ENCODE measurements at regions not wholly inside any gene's neighbourhood (a gene's known extent, or its start where the extent isn't known, plus 50 kb on each side); places are given as distances from the start of the nearest gene placed in this dataset.

GRCh38 chr5:160175438-160176218 is 53.7 kb upstream of the FABP6 start:
- Histone ChIP-seq H3K27me3 (ENCODE audit: insufficient read depth in 3 of 3, low read length in 2 of 3) (no peaks in the 10 kb centered on the region), H3K27ac (no peak overlapping the region), H3K4me3 (no peak overlapping the region), H3K36me3 (ENCODE audit: insufficient read depth in 1 of 2, low read depth in 1 of 2) (no peaks in the 10 kb centered on the region), H3K4me1 (no peaks in the 10 kb centered on the region), H3K9me3 (no peaks in the 10 kb centered on the region)
- intact Hi-C loops (cut with DNase I): no loop called here
- WGBS, 3 donors: 35 to 43% (median 39%) methylated on average over 18 of the region's 18 CpGs
- DNase-seq (peak; percentile 44 to 62), ATAC-seq (peak; percentile 51 to 70 (median 61))
- TF ChIP-seq CTCF (IDR thresholded peaks at IDR 0.05): no peak

GRCh38 chr5:160174780-160175437 is 54.4 kb upstream of the FABP6 start:
- Histone ChIP-seq H3K4me3 (no peak overlapping the region), H3K36me3 (ENCODE audit: insufficient read depth in 1 of 2, low read depth in 1 of 2) (no peaks in the 10 kb centered on the region), H3K27me3 (ENCODE audit: insufficient read depth in 3 of 3, low read length in 2 of 3) (no peaks in the 10 kb centered on the region), H3K27ac (no peak overlapping the region), H3K4me1 (no peaks in the 10 kb centered on the region), H3K9me3 (no peaks in the 10 kb centered on the region)
- ATAC-seq (peak in 1 of 4 donors; percentile 16), DNase-seq (no peak)
- WGBS, 3 donors: 68 to 77% (median 69%) methylated on average over 4 of the region's 4 CpGs
- intact Hi-C loops (cut with DNase I): no loop called here
- TF ChIP-seq CTCF (IDR thresholded peaks at IDR 0.05): no peak

- intact Hi-C loops (cut with DNase I): no loop called here
- Histone ChIP-seq H3K4me3 (no peak overlapping the region), H3K4me1 (no peaks in the 10 kb centered on the region), H3K27ac (no peak overlapping the region), H3K27me3 (ENCODE audit: insufficient read depth in 3 of 3, low read length in 2 of 3) (no peaks in the 10 kb centered on the region), H3K36me3 (ENCODE audit: insufficient read depth in 1 of 2, low read depth in 1 of 2) (no peaks in the 10 kb centered on the region), H3K9me3 (no peaks in the 10 kb centered on the region)
- 77 to 81% (median 80%) methylated on average over 5 of the region's 5 CpGs for WGBS, 3 donors
- no peak for ATAC-seq
- no peak for TF ChIP-seq CTCF (IDR thresholded peaks at IDR 0.05)
- no peak for DNase-seq
Observed at GRCh38 chr5:160174290-160174689, 55.0 kb upstream of the FABP6 start.

GRCh38 chr5:160171666-160172065 is 52.4 kb upstream of the PWWP2A start:
- no peak overlapping the region for H3K4me3 ChIP-seq
- no peak overlapping the region for H3K27ac ChIP-seq
- no peak for DNase-seq
- H3K4me1 ChIP-seq: no peaks in the 10 kb centered on the region
- no peaks in the 10 kb centered on the region for H3K27me3 ChIP-seq (ENCODE audit: insufficient read depth in 3 of 3, low read length in 2 of 3)
- WGBS, 3 donors: 39 to 51% (median 49%) methylated on average over 2 of the region's 2 CpGs
- intact Hi-C loops (cut with DNase I): no loop called here
- no peaks in the 10 kb centered on the region for H3K9me3 ChIP-seq
- H3K36me3 ChIP-seq (ENCODE audit: insufficient read depth in 1 of 2, low read depth in 1 of 2): no peaks in the 10 kb centered on the region
- TF ChIP-seq CTCF (IDR thresholded peaks at IDR 0.05): no peak
- no peak for ATAC-seq

All from psoas muscle (tissue), 7 donors.